ENCODE measurements at regions not wholly inside any gene's neighbourhood (a gene's known extent, or its start where the extent isn't known, plus 50 kb on each side); places are given as distances from the start of the nearest gene placed in this dataset.

- no peak for TF ChIP-seq CTCF (IDR thresholded peaks at IDR 0.05; ENCODE audit: low read depth, low read length)
- DNase-seq (ENCODE audit: low read depth in 2 of 2), result peak; percentile 2 to 13
- no peak overlapping the region for H3K4me3 ChIP-seq (replicated peaks in 1 of 2; ENCODE audit: low read depth in 2 of 2, low read length in 2 of 2)
These were observed 232.3 kb downstream of the JRKL start for GRCh38 chr11:96622026-96622634.

- TF ChIP-seq CTCF (IDR thresholded peaks at IDR 0.05; ENCODE audit: low read depth, low read length), result no peak
- H3K4me3 ChIP-seq (replicated peaks in 1 of 2; ENCODE audit: low read depth in 2 of 2, low read length in 2 of 2), result no peak overlapping the region
- DNase-seq (ENCODE audit: low read depth in 2 of 2), result no peak
These were observed 234.3 kb downstream of the JRKL start for GRCh38 chr11:96624126-96624525.

- no peak for TF ChIP-seq CTCF (IDR thresholded peaks at IDR 0.05; ENCODE audit: low read depth, low read length)
- H3K4me3 ChIP-seq (replicated peaks in 1 of 2; ENCODE audit: low read depth in 2 of 2, low read length in 2 of 2), result no peak overlapping the region
- no peak for DNase-seq (ENCODE audit: low read depth in 2 of 2)
These were observed 237.6 kb downstream of the JRKL start for GRCh38 chr11:96627376-96627775.

- DNase-seq (ENCODE audit: low read depth in 2 of 2), result no peak
- no peak for TF ChIP-seq CTCF (IDR thresholded peaks at IDR 0.05; ENCODE audit: low read depth, low read length)
- H3K4me3 ChIP-seq (replicated peaks in 1 of 2; ENCODE audit: low read depth in 2 of 2, low read length in 2 of 2), result no peak overlapping the region
These were observed 245.8 kb downstream of the JRKL start for GRCh38 chr11:96635655-96636054.

- no peak for TF ChIP-seq CTCF (IDR thresholded peaks at IDR 0.05; ENCODE audit: low read depth, low read length)
- no peak for DNase-seq (ENCODE audit: low read depth in 2 of 2)
These were observed 251.4 kb downstream of the JRKL start for GRCh38 chr11:96641261-96641660.

GRCh38 chr11:96642583-96642982 lies 252.8 kb downstream of the JRKL start:
- no peak overlapping the region for H3K4me3 ChIP-seq (replicated peaks in 1 of 2; ENCODE audit: low read depth in 2 of 2, low read length in 2 of 2)
- no peak for TF ChIP-seq CTCF (IDR thresholded peaks at IDR 0.05; ENCODE audit: low read depth, low read length)
- no peak for DNase-seq (ENCODE audit: low read depth in 2 of 2)

More at GRCh38 chr11:96641261-96641660, 251.4 kb downstream of the JRKL start:
- no peak overlapping the region for H3K4me3 ChIP-seq (replicated peaks in 1 of 2; ENCODE audit: low read depth in 2 of 2, low read length in 2 of 2)

GRCh38 chr11:96643173-96643572 lies 253.4 kb downstream of the JRKL start:
- TF ChIP-seq CTCF (IDR thresholded peaks at IDR 0.05; ENCODE audit: low read depth, low read length), result no peak
- DNase-seq (ENCODE audit: low read depth in 2 of 2), result no peak
- H3K4me3 ChIP-seq (replicated peaks in 1 of 2; ENCODE audit: low read depth in 2 of 2, low read length in 2 of 2), result no peak overlapping the region
